DOHH2 (cell line): ENCODE measurements at regions not wholly inside any gene's neighbourhood (a gene's known extent, or its start where the extent isn't known, plus 50 kb on each side); places are given as distances from the start of the nearest gene placed in this dataset.

Experiments used
- H3F3A ChIP-seq: fragments of 200-600 bp; sonication (generic), shearing (Covaris generic); 2 replicates; pipeline ENCODE4 v1.6.0; 2016; ENCODE audit warnings: antibody characterized with exemption, mild to moderate bottlenecking; ENCODE audit not compliant: control insufficient read depth, insufficient read depth
- H3K27ac ChIP-seq: fragments of 200-600 bp; sonication (generic); 2 replicates; pipeline ENCODE4 v1.5.1; 2014; ENCODE audit warnings: low read depth, mild to moderate bottlenecking, low read length, moderate library complexity
- H3K27me3 ChIP-seq: fragments of 200-600 bp; sonication (generic); 2 replicates; pipeline ENCODE4 v1.6.1; 2014; ENCODE audit warnings: mild to moderate bottlenecking, low read length, mixed read lengths; ENCODE audit not compliant: control insufficient read depth
- H3K36me3 ChIP-seq: fragments of 200-600 bp; sonication (generic); 2 replicates; pipeline ENCODE4 v1.6.1; 2014; ENCODE audit warnings: mild to moderate bottlenecking, low read length, moderate library complexity, mixed read lengths; ENCODE audit not compliant: control insufficient read depth
- H3K4me1 ChIP-seq: fragments of 200-600 bp; sonication (generic); 2 replicates; pipeline ENCODE4 v1.6.1; 2014; ENCODE audit warnings: mild to moderate bottlenecking, low read length, mixed read lengths; ENCODE audit not compliant: control insufficient read depth
- H3K4me2 ChIP-seq: fragments of 200-600 bp; sonication (generic); 2 replicates; pipeline ENCODE4 v1.6.0; 2014; ENCODE audit warnings: mild to moderate bottlenecking, low read length, moderate library complexity
- H3K4me3 ChIP-seq: fragments of 200-600 bp; sonication (generic); 2 replicates; pipeline ENCODE4 v1.5.1; 2014; ENCODE audit warnings: mild to moderate bottlenecking, low read length, mixed read lengths
- H3K79me2 ChIP-seq: fragments of 200-600 bp; sonication (generic); 2 replicates; pipeline ENCODE4 v1.6.1; 2014; ENCODE audit warnings: mild to moderate bottlenecking, low read length, mixed read lengths; ENCODE audit not compliant: control insufficient read depth
- H3K9me2 ChIP-seq: fragments of 200-600 bp; sonication (generic); replicated peaks from 2 replicates; pipeline ENCODE4 v1.6.1; 2014; ENCODE audit warnings: mild to moderate bottlenecking, low read length, mixed read lengths; ENCODE audit not compliant: control insufficient read depth
- H3K9me3 ChIP-seq: fragments of 200-600 bp; sonication (generic); 2 replicates; pipeline ENCODE4 v1.6.1; 2014; ENCODE audit warnings: antibody characterized with exemption, low read length, mixed read lengths; ENCODE audit not compliant: control insufficient read depth, insufficient read depth
- H4K20me1 ChIP-seq: fragments of 200-600 bp; sonication (generic); 2 replicates; pipeline ENCODE4 v1.6.0; 2014; ENCODE audit warnings: low read depth, mild to moderate bottlenecking, antibody characterized with exemption, low read length, moderate library complexity; ENCODE audit not compliant: control insufficient read depth, insufficient read depth
- CTCF ChIP-seq: fragments of 200-600 bp; sonication (generic); IDR thresholded peaks from one replicate; pipeline ENCODE4 v1.5.1; 2014; ENCODE audit warnings: antibody characterized with exemption, mild to moderate bottlenecking, low read depth, low read length; ENCODE audit not compliant: poor library complexity, severe bottlenecking
- EZH2phosphoT487 ChIP-seq: fragments of 200-600 bp; sonication (generic); IDR thresholded peaks from 2 replicates; pipeline ENCODE4 v1.6.1; 2017; ENCODE audit warnings: borderline replicate concordance, mild to moderate bottlenecking, antibody characterized with exemption, low read length, moderate library complexity, mixed read lengths

DNA sequence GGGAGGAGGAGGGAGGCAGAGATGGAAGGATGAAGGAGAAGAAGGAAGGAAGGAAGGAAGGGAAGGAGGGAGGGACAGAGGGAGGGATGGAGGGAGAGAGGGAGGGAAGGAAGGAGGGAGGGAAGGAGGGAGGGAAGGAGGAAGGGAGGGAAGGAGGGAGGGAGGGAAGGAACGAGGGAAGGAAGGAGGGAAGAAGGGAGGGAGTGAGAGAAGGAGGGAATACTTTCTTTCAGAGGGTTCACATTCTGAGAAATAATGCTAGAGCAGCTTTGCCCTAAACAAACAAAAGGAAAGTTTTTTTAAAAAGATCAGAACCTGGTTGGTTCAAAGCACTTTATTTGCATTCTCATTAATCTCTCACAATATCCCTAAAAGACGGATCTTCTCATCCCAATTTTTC, 96.1 kb upstream of the NXT1 start:
- H3K36me3 ChIP-seq = no peaks in the 10 kb centered on the region
- no peaks in the 10 kb centered on the region for H3K9me3 ChIP-seq
- no peaks in the 10 kb centered on the region for H3K79me2 ChIP-seq
- TF ChIP-seq CTCF (no peak), EZH2phosphoT487 (no peak)
- no peak overlapping the region for H3K4me2 ChIP-seq
- H3K27ac ChIP-seq = no peak overlapping the region
- H3K9me2 ChIP-seq = no peaks in the 10 kb centered on the region
- H3K27me3 ChIP-seq = no peaks in the 10 kb centered on the region
- no peaks in the 10 kb centered on the region for H4K20me1 ChIP-seq
- no peak overlapping the region for H3K4me3 ChIP-seq
- no peaks in the 10 kb centered on the region for H3K4me1 ChIP-seq
- no peaks in the 10 kb centered on the region for H3F3A ChIP-seq

DNA sequence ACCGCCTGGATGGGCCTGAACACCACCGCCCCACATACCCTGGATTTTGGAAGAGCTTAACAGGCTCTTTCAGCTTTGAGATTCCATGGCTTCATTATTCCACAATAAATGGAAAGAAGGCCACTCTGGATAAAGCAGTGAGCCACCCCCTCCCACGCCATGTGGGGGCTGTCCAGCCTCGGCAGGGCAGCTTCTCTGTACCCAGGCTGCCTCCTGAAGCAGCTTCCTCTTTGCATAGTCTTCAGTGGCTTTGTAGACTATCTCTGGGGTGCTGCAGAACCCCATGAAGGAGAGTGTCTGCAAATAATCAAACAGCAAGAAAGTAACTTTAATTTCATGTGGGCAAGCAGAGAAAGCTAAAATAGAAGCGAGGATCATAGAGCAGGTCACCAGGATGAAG, 96.6 kb upstream of the NXT1 start:
- Histone ChIP-seq H3K79me2 (no peaks in the 10 kb centered on the region), H3K27me3 (no peaks in the 10 kb centered on the region), H3F3A (no peaks in the 10 kb centered on the region), H3K9me3 (no peaks in the 10 kb centered on the region), H3K9me2 (no peaks in the 10 kb centered on the region), H4K20me1 (no peaks in the 10 kb centered on the region), H3K4me1 (no peaks in the 10 kb centered on the region), H3K4me2 (no peak overlapping the region), H3K27ac (no peak overlapping the region), H3K4me3 (no peak overlapping the region), H3K36me3 (no peaks in the 10 kb centered on the region)
- TF ChIP-seq EZH2phosphoT487 (no peak), CTCF (no peak)

DNA sequence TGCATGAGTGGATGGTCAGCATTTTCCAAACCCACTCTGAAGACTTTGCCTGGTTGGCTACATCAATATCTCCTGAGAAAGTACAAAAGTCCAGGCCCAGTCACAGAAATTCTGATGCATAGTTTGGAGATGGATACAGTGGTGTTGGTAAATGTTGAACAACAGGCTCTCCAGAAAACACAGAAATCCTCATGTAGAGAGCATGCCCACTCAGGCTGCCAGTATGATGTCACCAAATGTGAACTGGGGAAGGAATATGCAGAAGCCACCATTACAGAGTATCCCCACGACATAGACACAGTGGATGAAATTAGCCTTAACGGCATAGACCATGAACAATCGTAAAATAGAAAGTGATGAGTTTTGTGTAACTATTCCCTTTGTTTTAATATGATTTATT, 97.1 kb upstream of the NXT1 start:
- TF ChIP-seq EZH2phosphoT487 = no peak
- TF ChIP-seq CTCF = no peak
- Histone ChIP-seq H3F3A (no peaks in the 10 kb centered on the region), H3K9me3 (no peaks in the 10 kb centered on the region), H3K79me2 (no peaks in the 10 kb centered on the region), H3K4me1 (no peaks in the 10 kb centered on the region), H3K27ac (no peak overlapping the region), H3K4me3 (no peak overlapping the region), H3K4me2 (no peak overlapping the region), H3K9me2 (no peaks in the 10 kb centered on the region), H3K36me3 (no peaks in the 10 kb centered on the region), H3K27me3 (no peaks in the 10 kb centered on the region; the same call in 1 of the 2 replicates), H4K20me1 (no peaks in the 10 kb centered on the region)

DNA sequence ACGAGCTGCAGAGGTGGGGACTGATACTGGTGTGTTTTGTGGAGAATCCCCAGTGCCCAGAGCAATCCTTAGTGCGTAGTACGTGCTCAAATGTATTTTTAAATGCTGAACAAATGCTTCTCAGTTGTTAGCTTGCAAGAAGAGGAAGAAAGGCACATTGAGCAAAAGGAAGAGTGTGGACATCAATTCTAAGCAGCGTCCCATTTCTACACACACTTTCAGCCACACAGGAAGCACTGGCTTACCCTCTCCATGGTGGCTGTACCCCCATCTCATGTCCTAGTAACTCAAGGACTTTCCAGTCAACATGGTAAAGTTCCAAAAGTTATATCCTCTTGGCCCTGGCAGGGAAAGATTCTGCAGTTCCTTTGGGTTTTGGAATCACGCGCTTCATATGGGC, 98.8 kb upstream of the NXT1 start:
- no peaks in the 10 kb centered on the region for H3K79me2 ChIP-seq
- H3K4me3 ChIP-seq = no peak overlapping the region
- no peaks in the 10 kb centered on the region for H3K9me2 ChIP-seq
- no peaks in the 10 kb centered on the region; the same call in 1 of the 2 replicates for H3K27me3 ChIP-seq
- H3K9me3 ChIP-seq = no peaks in the 10 kb centered on the region
- H3K27ac ChIP-seq = no peak overlapping the region
- no peak overlapping the region for H3K4me2 ChIP-seq
- H3K36me3 ChIP-seq = no peaks in the 10 kb centered on the region
- H3F3A ChIP-seq = no peaks in the 10 kb centered on the region
- no peaks in the 10 kb centered on the region for H4K20me1 ChIP-seq
- peaks cover 4% of the 10 kb centered on the region; the same call in 1 of the 2 replicates for H3K4me1 ChIP-seq
- no peak for TF ChIP-seq CTCF
- no peak for TF ChIP-seq EZH2phosphoT487
